Mesothelial cell of epicardium (in vitro differentiated cells): ENCODE measurements at regions not wholly inside any gene's neighbourhood (a gene's known extent, or its start where the extent isn't known, plus 50 kb on each side); places are given as distances from the start of the nearest gene placed in this dataset.

Experiments
- DNase-seq, 2 experiments: peaks; one replicate each; pipeline ENCODE4 v3.0.0; 2021; ENCODE audit warnings: low spot score in 2 of 2; ENCODE audit not compliant: unreplicated experiment in 2 of 2
- H3K27ac Mint-ChIP-seq: 2 replicates; pipeline ENCODE4 v1.8.0; 2021; ENCODE audit warnings: mixed read lengths
- H3K27me3 Mint-ChIP-seq: 2 replicates; pipeline ENCODE4 v1.8.0; 2021; ENCODE audit warnings: low read depth, mixed read lengths
- H3K36me3 Mint-ChIP-seq: 2 replicates; pipeline ENCODE4 v1.8.0; 2021; ENCODE audit warnings: mixed read lengths
- H3K4me1 Mint-ChIP-seq: 2 replicates; pipeline ENCODE4 v1.8.0; 2021; ENCODE audit warnings: mixed read lengths
- H3K4me3 Mint-ChIP-seq: 2 replicates; pipeline ENCODE4 v1.8.0; 2021; ENCODE audit warnings: mild to moderate bottlenecking, moderate library complexity, mixed read lengths
- H3K9me3 Mint-ChIP-seq: 2 replicates; pipeline ENCODE4 v1.8.0; 2021; ENCODE audit warnings: mixed read lengths
- CTCF ChIP-seq: fragments of 200-600 bp; sonication (generic); IDR thresholded peaks from one replicate; pipeline ENCODE4 v1.5.0; 2021; ENCODE audit warnings: antibody characterized with exemption; ENCODE audit not compliant: unreplicated experiment

- Mint-ChIP-seq H3K27me3 (no peaks in the 10 kb centered on the region), H3K4me1 (peaks cover 11% of the 10 kb centered on the region), H3K27ac (no peak overlapping the region), H3K4me3 (no peak overlapping the region), H3K36me3 (no peaks in the 10 kb centered on the region), H3K9me3 (peaks cover 12% of the 10 kb centered on the region)
- TF ChIP-seq CTCF = no peak
- DNase-seq = no peak
Observed at GRCh38 chr3:152054315-152054714, 180.9 kb downstream of the SUCNR1 start.

GRCh38 chr3:152056073-152056472 lies 182.6 kb downstream of the SUCNR1 start:
- no peak overlapping the region for H3K4me3 Mint-ChIP-seq
- no peak for TF ChIP-seq CTCF
- H3K4me1 Mint-ChIP-seq = peaks cover 11% of the 10 kb centered on the region
- H3K36me3 Mint-ChIP-seq = no peaks in the 10 kb centered on the region
- H3K27ac Mint-ChIP-seq = no peak overlapping the region
- H3K9me3 Mint-ChIP-seq = peaks cover 12% of the 10 kb centered on the region
- no peaks in the 10 kb centered on the region for H3K27me3 Mint-ChIP-seq
- DNase-seq = no peak

- no peak for TF ChIP-seq CTCF
Observed at GRCh38 chr3:152056481-152056880, 183.0 kb downstream of the SUCNR1 start.

GRCh38 chr3:152056987-152057386 lies 183.5 kb downstream of the SUCNR1 start:
- Mint-ChIP-seq H3K4me3 (no peak overlapping the region), H3K27ac (no peak overlapping the region), H3K9me3 (peaks cover 8% of the 10 kb centered on the region), H3K36me3 (no peaks in the 10 kb centered on the region), H3K4me1 (peaks cover 11% of the 10 kb centered on the region), H3K27me3 (no peaks in the 10 kb centered on the region)
- no peak for DNase-seq
- no peak for TF ChIP-seq CTCF

More at GRCh38 chr3:152056481-152056880, 183.0 kb downstream of the SUCNR1 start:
- H3K36me3 Mint-ChIP-seq = no peaks in the 10 kb centered on the region
- H3K4me1 Mint-ChIP-seq = peaks cover 11% of the 10 kb centered on the region
- peaks cover 8% of the 10 kb centered on the region for H3K9me3 Mint-ChIP-seq
- DNase-seq = no peak
- no peaks in the 10 kb centered on the region for H3K27me3 Mint-ChIP-seq
- H3K27ac Mint-ChIP-seq = no peak overlapping the region
- H3K4me3 Mint-ChIP-seq = no peak overlapping the region

- H3K27ac Mint-ChIP-seq = no peak overlapping the region
- H3K27me3 Mint-ChIP-seq = no peaks in the 10 kb centered on the region
- no peak for DNase-seq
- TF ChIP-seq CTCF = no peak
- H3K4me3 Mint-ChIP-seq = no peak overlapping the region
- peaks cover 8% of the 10 kb centered on the region for H3K9me3 Mint-ChIP-seq
- peaks cover 11% of the 10 kb centered on the region for H3K4me1 Mint-ChIP-seq
- no peaks in the 10 kb centered on the region for H3K36me3 Mint-ChIP-seq
Observed at GRCh38 chr3:152058856-152059255, 185.4 kb downstream of the SUCNR1 start.

GRCh38 chr3:152060701-152061100 lies 187.3 kb downstream of the SUCNR1 start:
- no peaks in the 10 kb centered on the region for H3K27me3 Mint-ChIP-seq
- no peaks in the 10 kb centered on the region for H3K36me3 Mint-ChIP-seq
- peaks cover 8% of the 10 kb centered on the region for H3K9me3 Mint-ChIP-seq
- no peak for TF ChIP-seq CTCF
- no peak overlapping the region for H3K4me3 Mint-ChIP-seq
- peaks cover 11% of the 10 kb centered on the region for H3K4me1 Mint-ChIP-seq
- H3K27ac Mint-ChIP-seq = no peak overlapping the region
- no peak for DNase-seq
